ENCODE measurements at regions not wholly inside any gene's neighbourhood (a gene's known extent, or its start where the extent isn't known, plus 50 kb on each side); places are given as distances from the start of the nearest gene placed in this dataset.
"Not testable (repeated sequence)": the region's sequence is repeated elsewhere in the genome, so short reads cannot be mapped to it uniquely, and the experiment has no call there.

DNA sequence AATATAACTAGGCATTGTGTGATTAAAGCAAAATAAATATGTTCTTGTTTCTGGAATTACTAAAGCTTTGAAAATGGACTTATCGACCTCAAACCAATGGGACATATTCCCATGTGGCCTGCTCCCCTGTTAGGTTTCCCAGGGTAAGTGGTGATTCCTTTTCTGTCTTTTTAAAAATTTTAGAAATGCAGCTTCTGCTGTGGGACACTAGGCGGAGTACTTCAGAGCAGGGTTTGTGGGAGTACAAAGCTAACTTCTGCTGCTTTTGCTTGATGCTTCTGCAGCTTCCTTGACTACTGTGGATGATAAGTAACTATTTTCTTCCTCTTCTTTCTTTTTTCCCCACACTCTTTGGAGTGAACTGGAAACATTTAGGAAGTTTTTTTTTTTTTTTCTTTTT is 2632.4 kb upstream of the DEFB115 start:
- not testable (repeated sequence) for TF ChIP-seq CTCF, POLR2A (IDR thresholded peaks at IDR 0.05)
